NCI-H187 treated with DMSO at 0.1 percent for 48 hours (cell line): ENCODE measurements at regions not wholly inside any gene's neighbourhood (a gene's known extent, or its start where the extent isn't known, plus 50 kb on each side); places are given as distances from the start of the nearest gene placed in this dataset.
"Not testable (repeated sequence)": the region's sequence is repeated elsewhere in the genome, so short reads cannot be mapped to it uniquely, and the experiment has no call there.

Source experiments
- DNase-seq: peaks from one replicate; lab custom pipeline; 2025; lab: John Stamatoyannopoulos, UW

- DNase-seq, result no peak
Measured at GRCh38 chr16:50449800-50450199, 81.0 kb upstream of the BRD7 start.

- no peak for DNase-seq
Measured at GRCh38 chr16:50448981-50449380, 80.2 kb upstream of the BRD7 start.

- DNase-seq, result no peak
Measured at GRCh38 chr16:50448522-50448921, 79.7 kb upstream of the BRD7 start.

GRCh38 chr16:50447386-50447785 lies 78.6 kb upstream of the BRD7 start:
- not testable (repeated sequence) for DNase-seq

GRCh38 chr16:50446861-50447260 lies 78.1 kb upstream of the BRD7 start:
- DNase-seq, result no peak

GRCh38 chr16:50445621-50446555 lies 77.1 kb upstream of the BRD7 start:
- no peak for DNase-seq

GRCh38 chr16:50444526-50444925 lies 75.7 kb upstream of the BRD7 start:
- no peak for DNase-seq

- DNase-seq, result no peak
Measured at GRCh38 chr16:50442221-50442620, 73.4 kb upstream of the BRD7 start.

- DNase-seq, result no peak
Measured at GRCh38 chr16:50441486-50442157, 72.8 kb upstream of the BRD7 start.

GRCh38 chr16:50440991-50441390 lies 72.2 kb upstream of the BRD7 start:
- no peak for DNase-seq

GRCh38 chr16:50440531-50440930 lies 71.7 kb upstream of the BRD7 start:
- no peak for DNase-seq

- DNase-seq, result no peak
Measured at GRCh38 chr16:50437769-50438437, 69.1 kb upstream of the BRD7 start.

- DNase-seq, result no peak
Measured at GRCh38 chr16:50436271-50436670, 67.5 kb upstream of the BRD7 start.

- DNase-seq, result no peak
Measured at GRCh38 chr16:50434872-50435478, 66.2 kb upstream of the BRD7 start.

- no peak for DNase-seq
Measured at GRCh38 chr16:50430076-50430475, 61.3 kb upstream of the BRD7 start.

GRCh38 chr16:50428742-50429141 lies 60.0 kb upstream of the BRD7 start:
- DNase-seq, result no peak

GRCh38 chr16:50428116-50428515 lies 59.3 kb upstream of the BRD7 start:
- DNase-seq, result no peak

GRCh38 chr16:50427107-50427506 lies 58.3 kb upstream of the BRD7 start:
- DNase-seq, result no peak

- no peak for DNase-seq
Measured at GRCh38 chr16:50425648-50426047, 56.9 kb upstream of the BRD7 start.

- no peak for DNase-seq
Measured at GRCh38 chr16:50425044-50425443, 56.3 kb upstream of the BRD7 start.

GRCh38 chr16:50422926-50423325 lies 54.1 kb upstream of the BRD7 start:
- DNase-seq, result no peak

- DNase-seq, result no peak
Measured at GRCh38 chr16:50419116-50419515, 50.3 kb upstream of the BRD7 start.
